ENCODE measurements at regions not wholly inside any gene's neighbourhood (a gene's known extent, or its start where the extent isn't known, plus 50 kb on each side); places are given as distances from the start of the nearest gene placed in this dataset.

- no peaks in the 10 kb centered on the region for H3K27me3 ChIP-seq (ENCODE audit: insufficient read depth, insufficient read length)
- H3K4me1 ChIP-seq (ENCODE audit: insufficient read depth, insufficient read length) = no peaks in the 10 kb centered on the region
- H3K36me3 ChIP-seq (ENCODE audit: insufficient read depth, insufficient read length, low read length) = no peaks in the 10 kb centered on the region
- H3K4me3 ChIP-seq (ENCODE audit: insufficient read length, low read depth) = no peak overlapping the region
- no peaks in the 10 kb centered on the region for H3K9me3 ChIP-seq (ENCODE audit: insufficient read depth, low read length)
- TF ChIP-seq YY1 (IDR thresholded peaks at IDR 0.05; ENCODE audit: insufficient read depth, insufficient read length) (no peak), SUZ12 (IDR thresholded peaks at IDR 0.05; ENCODE audit: extremely low read depth, insufficient read depth, insufficient read length) (no peak), ZNF274 (IDR thresholded peaks at IDR 0.05; ENCODE audit: low read depth, low read length) (no peak)
- DNase-seq (ENCODE audit: low read depth, low spot score) = no peak
- no peak overlapping the region for H3K9ac ChIP-seq (ENCODE audit: insufficient read length, low read depth)
Measured at GRCh38 chr5:58002323-58002722, 457.6 kb downstream of the PLK2 start.

DNA sequence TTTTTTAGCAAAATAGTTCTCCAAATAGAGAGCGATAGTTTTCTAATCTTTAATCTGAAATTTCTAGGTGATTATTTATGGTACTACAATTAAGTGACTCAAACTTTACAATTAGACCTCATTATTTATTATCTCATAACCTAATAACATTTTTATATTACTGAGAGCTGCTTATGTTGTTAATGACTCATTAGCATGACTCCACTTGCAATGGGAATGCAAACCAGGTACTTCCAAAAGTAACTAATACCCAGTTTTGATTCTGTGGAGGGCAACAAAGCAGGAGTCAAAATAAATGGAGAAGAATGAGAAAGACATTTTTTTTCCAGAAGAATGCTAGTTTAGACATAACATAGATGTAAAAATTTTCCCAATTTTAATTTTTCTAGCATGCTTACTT lies 466.0 kb downstream of the PLK2 start:
- H3K4me3 ChIP-seq (ENCODE audit: insufficient read length, low read depth) = no peak overlapping the region
- H3K9me3 ChIP-seq (ENCODE audit: insufficient read depth, low read length) = no peaks in the 10 kb centered on the region
- H3K27me3 ChIP-seq (ENCODE audit: insufficient read depth, insufficient read length) = no peaks in the 10 kb centered on the region
- DNase-seq (ENCODE audit: low read depth, low spot score) = no peak
- TF ChIP-seq SUZ12 (IDR thresholded peaks at IDR 0.05; ENCODE audit: extremely low read depth, insufficient read depth, insufficient read length) = no peak
- TF ChIP-seq ZNF274 (IDR thresholded peaks at IDR 0.05; ENCODE audit: low read depth, low read length) = no peak
- no peak for TF ChIP-seq YY1 (IDR thresholded peaks at IDR 0.05; ENCODE audit: insufficient read depth, insufficient read length)
- H3K36me3 ChIP-seq (ENCODE audit: insufficient read depth, insufficient read length, low read length) = no peaks in the 10 kb centered on the region
- no peaks in the 10 kb centered on the region for H3K4me1 ChIP-seq (ENCODE audit: insufficient read depth, insufficient read length)
- no peak overlapping the region for H3K9ac ChIP-seq (ENCODE audit: insufficient read length, low read depth)

GRCh38 chr5:57989378-57989777 lies 470.5 kb downstream of the PLK2 start:
- TF ChIP-seq ZNF274 (IDR thresholded peaks at IDR 0.05; ENCODE audit: low read depth, low read length) (no peak), SUZ12 (IDR thresholded peaks at IDR 0.05; ENCODE audit: extremely low read depth, insufficient read depth, insufficient read length) (no peak), YY1 (IDR thresholded peaks at IDR 0.05; ENCODE audit: insufficient read depth, insufficient read length) (no peak)
- H3K36me3 ChIP-seq (ENCODE audit: insufficient read depth, insufficient read length, low read length) = no peaks in the 10 kb centered on the region
- no peaks in the 10 kb centered on the region for H3K4me1 ChIP-seq (ENCODE audit: insufficient read depth, insufficient read length)
- no peak overlapping the region for H3K4me3 ChIP-seq (ENCODE audit: insufficient read length, low read depth)
- H3K9me3 ChIP-seq (ENCODE audit: insufficient read depth, low read length) = no peaks in the 10 kb centered on the region
- no peak for DNase-seq (ENCODE audit: low read depth, low spot score)
- no peak overlapping the region for H3K9ac ChIP-seq (ENCODE audit: insufficient read length, low read depth)
- H3K27me3 ChIP-seq (ENCODE audit: insufficient read depth, insufficient read length) = no peaks in the 10 kb centered on the region

GRCh38 chr5:57988813-57989212 lies 471.1 kb downstream of the PLK2 start:
- TF ChIP-seq SUZ12 (IDR thresholded peaks at IDR 0.05; ENCODE audit: extremely low read depth, insufficient read depth, insufficient read length) (no peak), YY1 (IDR thresholded peaks at IDR 0.05; ENCODE audit: insufficient read depth, insufficient read length) (no peak), ZNF274 (IDR thresholded peaks at IDR 0.05; ENCODE audit: low read depth, low read length) (no peak)
- Histone ChIP-seq H3K9ac (ENCODE audit: insufficient read length, low read depth) (no peak overlapping the region), H3K36me3 (ENCODE audit: insufficient read depth, insufficient read length, low read length) (no peaks in the 10 kb centered on the region), H3K27me3 (ENCODE audit: insufficient read depth, insufficient read length) (no peaks in the 10 kb centered on the region), H3K4me3 (ENCODE audit: insufficient read length, low read depth) (no peak overlapping the region), H3K4me1 (ENCODE audit: insufficient read depth, insufficient read length) (no peaks in the 10 kb centered on the region), H3K9me3 (ENCODE audit: insufficient read depth, low read length) (no peaks in the 10 kb centered on the region)
- no peak for DNase-seq (ENCODE audit: low read depth, low spot score)

GRCh38 chr5:57987552-57987951 lies 472.3 kb downstream of the PLK2 start:
- H3K27me3 ChIP-seq (ENCODE audit: insufficient read depth, insufficient read length) = no peaks in the 10 kb centered on the region
- H3K4me1 ChIP-seq (ENCODE audit: insufficient read depth, insufficient read length) = no peaks in the 10 kb centered on the region
- no peak overlapping the region for H3K4me3 ChIP-seq (ENCODE audit: insufficient read length, low read depth)
- DNase-seq (ENCODE audit: low read depth, low spot score) = no peak
- no peaks in the 10 kb centered on the region for H3K36me3 ChIP-seq (ENCODE audit: insufficient read depth, insufficient read length, low read length)
- no peaks in the 10 kb centered on the region for H3K9me3 ChIP-seq (ENCODE audit: insufficient read depth, low read length)
- no peak overlapping the region for H3K9ac ChIP-seq (ENCODE audit: insufficient read length, low read depth)
- TF ChIP-seq ZNF274 (IDR thresholded peaks at IDR 0.05; ENCODE audit: low read depth, low read length) = no peak
- TF ChIP-seq YY1 (IDR thresholded peaks at IDR 0.05; ENCODE audit: insufficient read depth, insufficient read length) = no peak
- no peak for TF ChIP-seq SUZ12 (IDR thresholded peaks at IDR 0.05; ENCODE audit: extremely low read depth, insufficient read depth, insufficient read length)

DNA sequence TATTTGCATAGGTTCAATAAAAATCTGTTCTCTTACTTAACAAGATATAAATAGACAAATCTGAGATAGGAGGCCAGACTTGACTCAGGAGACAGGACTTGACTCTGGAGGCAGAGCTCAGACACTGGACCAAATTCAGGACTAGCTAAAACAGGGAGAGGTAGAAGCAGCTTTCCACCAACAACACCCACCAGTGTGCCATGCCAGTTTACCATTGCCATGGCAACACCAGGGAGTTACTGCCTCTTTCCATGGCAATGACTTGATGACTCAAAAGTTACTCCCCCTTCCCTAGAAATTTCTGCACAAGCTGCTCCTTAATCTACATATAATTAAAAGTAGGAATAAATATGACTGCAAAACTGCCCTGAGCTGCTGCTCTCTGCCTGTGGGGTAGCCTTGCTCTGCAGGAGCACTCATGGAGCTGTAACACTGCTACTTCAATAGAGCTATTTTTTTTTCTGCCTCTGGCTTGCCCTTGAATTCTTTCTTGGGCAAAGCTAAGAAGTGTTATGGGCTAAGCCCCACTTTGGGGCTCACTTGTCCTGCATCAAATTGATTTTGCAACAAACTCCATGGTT lies 473.0 kb downstream of the PLK2 start:
- H3K9ac ChIP-seq (ENCODE audit: insufficient read length, low read depth) = no peak overlapping the region
- TF ChIP-seq SUZ12 (IDR thresholded peaks at IDR 0.05; ENCODE audit: extremely low read depth, insufficient read depth, insufficient read length) = no peak
- no peak for TF ChIP-seq ZNF274 (IDR thresholded peaks at IDR 0.05; ENCODE audit: low read depth, low read length)
- no peak for TF ChIP-seq YY1 (IDR thresholded peaks at IDR 0.05; ENCODE audit: insufficient read depth, insufficient read length)
- no peaks in the 10 kb centered on the region for H3K9me3 ChIP-seq (ENCODE audit: insufficient read depth, low read length)
- H3K36me3 ChIP-seq (ENCODE audit: insufficient read depth, insufficient read length, low read length) = no peaks in the 10 kb centered on the region
- no peak overlapping the region for H3K4me3 ChIP-seq (ENCODE audit: insufficient read length, low read depth)
- DNase-seq (ENCODE audit: low read depth, low spot score) = no peak
- H3K4me1 ChIP-seq (ENCODE audit: insufficient read depth, insufficient read length) = no peaks in the 10 kb centered on the region
- no peaks in the 10 kb centered on the region for H3K27me3 ChIP-seq (ENCODE audit: insufficient read depth, insufficient read length)

GRCh38 chr5:57983426-57983825 lies 476.5 kb downstream of the PLK2 start:
- DNase-seq (ENCODE audit: low read depth, low spot score) = no peak
- no peak overlapping the region for H3K4me3 ChIP-seq (ENCODE audit: insufficient read length, low read depth)
- no peaks in the 10 kb centered on the region for H3K36me3 ChIP-seq (ENCODE audit: insufficient read depth, insufficient read length, low read length)
- H3K4me1 ChIP-seq (ENCODE audit: insufficient read depth, insufficient read length) = no peaks in the 10 kb centered on the region
- TF ChIP-seq YY1 (IDR thresholded peaks at IDR 0.05; ENCODE audit: insufficient read depth, insufficient read length) (no peak), SUZ12 (IDR thresholded peaks at IDR 0.05; ENCODE audit: extremely low read depth, insufficient read depth, insufficient read length) (no peak), ZNF274 (IDR thresholded peaks at IDR 0.05; ENCODE audit: low read depth, low read length) (no peak)
- no peak overlapping the region for H3K9ac ChIP-seq (ENCODE audit: insufficient read length, low read depth)
- no peaks in the 10 kb centered on the region for H3K9me3 ChIP-seq (ENCODE audit: insufficient read depth, low read length)
- no peaks in the 10 kb centered on the region for H3K27me3 ChIP-seq (ENCODE audit: insufficient read depth, insufficient read length)
